ENCODE measurements at regions not wholly inside any gene's neighbourhood (a gene's known extent, or its start where the extent isn't known, plus 50 kb on each side); places are given as distances from the start of the nearest gene placed in this dataset.

- no peak for DNase-seq
Observed at GRCh38 chr14:86714153-86714552, 1184.2 kb downstream of the FLRT2 start.

- no peak for DNase-seq
Observed at GRCh38 chr14:86712727-86713126, 1182.8 kb downstream of the FLRT2 start.

GRCh38 chr14:86712176-86712575 is 1182.2 kb downstream of the FLRT2 start:
- DNase-seq: no peak

- no peak for DNase-seq
Observed at GRCh38 chr14:86708846-86709339, 1178.9 kb downstream of the FLRT2 start.

- no peak for DNase-seq
Observed at GRCh38 chr14:86707071-86707470, 1177.1 kb downstream of the FLRT2 start.

GRCh38 chr14:86683561-86683960 is 1153.6 kb downstream of the FLRT2 start:
- no peak for DNase-seq

- DNase-seq: no peak
Observed at GRCh38 chr14:86675059-86675458, 1145.1 kb downstream of the FLRT2 start.

GRCh38 chr14:86673523-86673969 is 1143.6 kb downstream of the FLRT2 start:
- no peak for DNase-seq

- no peak for DNase-seq
Observed at GRCh38 chr14:86672080-86672479, 1142.1 kb downstream of the FLRT2 start.

GRCh38 chr14:86665975-86666374 is 1136.0 kb downstream of the FLRT2 start:
- no peak for DNase-seq

- DNase-seq: no peak
Observed at GRCh38 chr14:86662334-86662733, 1132.4 kb downstream of the FLRT2 start.

GRCh38 chr14:86654558-86655184 is 1124.7 kb downstream of the FLRT2 start:
- DNase-seq: no peak

- DNase-seq: no peak
Observed at GRCh38 chr14:86652526-86652925, 1122.6 kb downstream of the FLRT2 start.

- DNase-seq: no peak
Observed at GRCh38 chr14:86646696-86647690, 1117.0 kb downstream of the FLRT2 start.

GRCh38 chr14:86646125-86646524 is 1116.2 kb downstream of the FLRT2 start:
- no peak for DNase-seq

GRCh38 chr14:86641310-86641709 is 1111.4 kb downstream of the FLRT2 start:
- no peak for DNase-seq

- DNase-seq: no peak
Observed at GRCh38 chr14:86640288-86640687, 1110.3 kb downstream of the FLRT2 start.

GRCh38 chr14:86639666-86640065 is 1109.7 kb downstream of the FLRT2 start:
- peak in 1 of 2 donors; percentile 12 for DNase-seq

GRCh38 chr14:86639146-86639545 is 1109.2 kb downstream of the FLRT2 start:
- DNase-seq: no peak

- no peak for DNase-seq
Observed at GRCh38 chr14:86627080-86627479, 1097.1 kb downstream of the FLRT2 start.

- no peak for DNase-seq
Observed at GRCh38 chr14:86626530-86626929, 1096.6 kb downstream of the FLRT2 start.

GRCh38 chr14:86625637-86626036 is 1095.7 kb downstream of the FLRT2 start:
- DNase-seq: peak in 1 of 2 donors; percentile 4

GRCh38 chr14:86619726-86620125 is 1089.8 kb downstream of the FLRT2 start:
- DNase-seq: no peak

Data from right lung (tissue), 2 donors.